ENCODE measurements at regions not wholly inside any gene's neighbourhood (a gene's known extent, or its start where the extent isn't known, plus 50 kb on each side); places are given as distances from the start of the nearest gene placed in this dataset.

DNA sequence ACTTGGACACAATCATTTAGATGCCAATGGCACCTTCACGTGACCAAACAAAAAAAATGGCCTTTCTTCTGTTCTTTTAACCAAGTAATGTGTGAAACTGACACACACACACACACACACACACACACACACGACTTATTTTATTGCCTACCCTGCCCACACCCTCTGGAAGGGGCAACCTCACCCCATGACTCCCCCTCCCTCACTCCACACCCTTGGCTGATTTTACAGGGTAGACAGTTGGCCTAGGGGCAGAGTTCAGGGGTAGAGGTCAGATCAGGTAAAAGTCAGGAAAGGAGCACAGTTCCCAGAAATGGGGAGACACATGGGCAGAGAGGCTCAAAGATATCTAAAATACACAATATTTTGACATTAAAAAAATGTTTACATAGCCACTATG, 144.8 kb upstream of the GJB5 start:
- TF ChIP-seq POLR2AphosphoS5 (IDR thresholded peaks at IDR 0.05) (no peak), POLR2A (IDR thresholded peaks at IDR 0.05) (no peak)
- TF ChIP-seq, protein P1, sequence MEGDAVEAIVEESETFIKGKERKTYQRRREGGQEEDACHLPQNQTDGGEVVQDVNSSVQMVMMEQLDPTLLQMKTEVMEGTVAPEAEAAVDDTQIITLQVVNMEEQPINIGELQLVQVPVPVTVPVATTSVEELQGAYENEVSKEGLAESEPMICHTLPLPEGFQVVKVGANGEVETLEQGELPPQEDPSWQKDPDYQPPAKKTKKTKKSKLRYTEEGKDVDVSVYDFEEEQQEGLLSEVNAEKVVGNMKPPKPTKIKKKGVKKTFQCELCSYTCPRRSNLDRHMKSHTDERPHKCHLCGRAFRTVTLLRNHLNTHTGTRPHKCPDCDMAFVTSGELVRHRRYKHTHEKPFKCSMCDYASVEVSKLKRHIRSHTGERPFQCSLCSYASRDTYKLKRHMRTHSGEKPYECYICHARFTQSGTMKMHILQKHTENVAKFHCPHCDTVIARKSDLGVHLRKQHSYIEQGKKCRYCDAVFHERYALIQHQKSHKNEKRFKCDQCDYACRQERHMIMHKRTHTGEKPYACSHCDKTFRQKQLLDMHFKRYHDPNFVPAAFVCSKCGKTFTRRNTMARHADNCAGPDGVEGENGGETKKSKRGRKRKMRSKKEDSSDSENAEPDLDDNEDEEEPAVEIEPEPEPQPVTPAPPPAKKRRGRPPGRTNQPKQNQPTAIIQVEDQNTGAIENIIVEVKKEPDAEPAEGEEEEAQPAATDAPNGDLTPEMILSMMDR (IDR thresholded peaks at IDR 0.05 in 8 of 11, conservative IDR thresholded peaks at IDR 0.05 in 3 of 11), result no peak
- 42 to 72% (median 58%) methylated on average over 2 of the region's 2 CpGs for WGBS, 5 donors

DNA sequence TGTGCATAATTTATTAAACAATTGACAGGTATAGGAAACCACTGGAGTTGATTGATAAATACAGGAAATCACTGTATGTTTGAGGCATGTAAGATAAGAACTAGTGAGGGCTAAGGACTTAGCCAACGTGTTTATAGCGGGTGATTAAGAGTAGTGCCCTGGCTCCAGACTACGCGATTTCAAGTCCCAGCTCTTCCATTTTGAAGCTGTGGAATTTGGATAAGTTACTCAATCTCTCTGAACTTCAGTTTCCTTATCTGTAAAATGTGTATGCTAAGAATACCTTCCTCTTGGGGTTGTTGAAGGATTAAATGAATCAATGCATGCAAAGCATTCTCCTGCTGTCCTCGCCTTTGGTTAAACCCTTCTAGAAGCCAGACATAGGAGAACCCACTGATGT, 143.3 kb upstream of the GJB5 start:
- Histone ChIP-seq H3K4me1 (no peaks in the 10 kb centered on the region), H3K27me3 (replicated peaks in 1 of 7) (peaks cover 0 to 57% (median 6%) of the 10 kb centered on the region in 7 donors), H3K9me3 (no peaks in the 10 kb centered on the region), H3K27ac (no peak overlapping the region), H3K4me3 (no peak overlapping the region), H3K36me3 (no peaks in the 10 kb centered on the region)
- TF ChIP-seq, protein P1 (IDR thresholded peaks at IDR 0.05 in 8 of 11, conservative IDR thresholded peaks at IDR 0.05 in 3 of 11), result no peak
- TF ChIP-seq POLR2AphosphoS5 (IDR thresholded peaks at IDR 0.05) (no peak), POLR2A (IDR thresholded peaks at IDR 0.05) (no peak)
- no peak for DNase-seq
- intact Hi-C loops (cut with DNase I; ENCODE audit: low total_unique reads), result no loop called here
- WGBS, 5 donors, result 38 to 64% (median 57%) methylated on average over 5 of the region's 5 CpGs

More for the DNA sequence above, 144.8 kb upstream of the GJB5 start:
- Histone ChIP-seq H3K27me3 (replicated peaks in 1 of 7) (peaks cover 0 to 51% (median 6%) of the 10 kb centered on the region in 7 donors), H3K9me3 (no peaks in the 10 kb centered on the region), H3K27ac (no peak overlapping the region), H3K4me1 (no peaks in the 10 kb centered on the region), H3K4me3 (no peak overlapping the region), H3K36me3 (no peaks in the 10 kb centered on the region)
- no peak for DNase-seq
- intact Hi-C loops (cut with DNase I; ENCODE audit: low total_unique reads), result no loop called here

DNA sequence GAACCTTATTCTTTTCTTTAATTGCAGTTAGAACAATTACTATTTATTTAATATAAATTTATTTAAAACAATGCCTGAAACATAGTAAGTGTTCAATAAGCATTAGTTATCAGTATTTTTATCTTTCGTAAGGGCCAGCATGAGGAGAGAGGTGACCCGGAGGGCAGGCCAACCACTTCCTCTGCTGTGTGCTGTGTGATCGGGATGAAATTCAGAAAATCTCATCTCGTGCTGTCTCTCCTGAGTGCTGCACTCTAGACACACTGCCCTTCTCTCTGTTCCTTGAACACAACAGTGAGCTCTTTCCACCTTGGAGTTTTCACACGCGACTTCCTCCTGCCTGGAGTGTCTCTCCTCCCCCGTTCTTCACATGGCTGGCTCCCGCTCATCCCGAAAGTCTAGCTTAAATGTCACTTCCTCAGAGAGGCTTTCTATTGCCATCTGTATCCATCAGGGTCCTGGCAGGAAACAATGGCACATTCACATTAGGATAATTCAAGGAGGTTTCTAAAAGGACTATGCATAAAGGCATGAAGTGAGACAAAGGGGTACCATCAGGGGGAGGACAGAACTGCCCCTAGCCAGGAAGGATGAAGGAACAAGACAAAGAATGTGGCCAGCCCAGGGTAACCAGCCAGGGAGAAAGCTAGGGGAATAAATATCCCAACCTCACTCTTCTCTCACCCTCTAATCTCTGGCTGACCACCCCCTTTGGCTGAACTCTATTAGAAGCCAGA, 142.6 kb upstream of the GJB5 start:
- no peak overlapping the region for H3K4me3 ChIP-seq
- no peaks in the 10 kb centered on the region for H3K9me3 ChIP-seq
- 24 to 36% (median 28%) methylated on average over 9 of the region's 9 CpGs for WGBS, 5 donors
- H3K4me1 ChIP-seq, result no peaks in the 10 kb centered on the region
- peaks cover 0 to 57% (median 6%) of the 10 kb centered on the region in 7 donors for H3K27me3 ChIP-seq (replicated peaks in 1 of 7)
- TF ChIP-seq, protein P1 (IDR thresholded peaks at IDR 0.05 in 8 of 11, conservative IDR thresholded peaks at IDR 0.05 in 3 of 11), result no peak
- TF ChIP-seq POLR2A (IDR thresholded peaks at IDR 0.05) (no peak), POLR2AphosphoS5 (IDR thresholded peaks at IDR 0.05) (no peak)
- intact Hi-C loops (cut with DNase I; ENCODE audit: low total_unique reads), result no loop called here
- H3K27ac ChIP-seq, result no peak overlapping the region
- DNase-seq, result no peak
- H3K36me3 ChIP-seq, result no peaks in the 10 kb centered on the region

DNA sequence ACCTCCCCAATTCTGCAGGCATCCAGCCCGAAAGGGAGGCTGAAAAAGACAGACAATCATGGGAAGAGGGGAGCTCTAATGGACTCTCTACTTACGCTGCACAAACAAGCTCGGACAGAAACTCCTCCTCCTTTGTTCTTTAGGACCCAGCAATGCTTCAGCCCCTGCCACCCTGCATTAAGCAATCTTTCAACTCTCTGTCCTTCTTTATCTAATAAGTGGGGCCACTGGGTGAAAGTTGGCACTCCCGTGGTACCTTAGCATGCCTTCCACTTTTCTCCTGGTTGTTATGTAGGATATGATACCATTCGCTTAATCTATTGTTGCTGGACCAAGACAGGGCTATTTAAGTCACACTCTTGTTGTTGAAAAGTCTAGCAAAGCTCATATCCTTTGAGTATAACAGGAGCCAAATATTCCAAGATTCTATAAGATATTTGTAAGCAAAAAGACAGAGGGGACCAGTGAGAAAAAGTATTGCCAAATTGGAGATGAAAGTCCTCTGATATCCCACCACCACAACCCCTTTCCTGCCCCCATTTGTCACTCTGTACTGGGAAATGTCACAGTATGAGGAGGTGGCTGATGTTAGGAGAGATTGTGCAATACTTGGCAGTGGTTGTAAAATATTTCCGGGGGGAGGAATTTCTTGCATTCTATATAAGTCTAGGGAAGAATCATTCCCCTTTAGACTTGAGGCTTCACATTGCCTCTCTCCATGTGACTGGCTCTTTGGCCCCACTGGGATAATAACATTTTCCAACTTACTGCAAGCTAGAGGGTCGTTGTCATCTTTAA, 137.3 kb upstream of the GJB5 start:
- H3K4me1 ChIP-seq, result no peaks in the 10 kb centered on the region
- H3K9me3 ChIP-seq, result no peaks in the 10 kb centered on the region
- no peak overlapping the region for H3K4me3 ChIP-seq
- intact Hi-C loops (cut with DNase I; ENCODE audit: low total_unique reads), result no loop called here
- no peaks in the 10 kb centered on the region for H3K36me3 ChIP-seq
- DNase-seq, result no peak
- peaks cover 0 to 44% (median 0%) of the 10 kb centered on the region in 7 donors for H3K27me3 ChIP-seq (replicated peaks in 1 of 7)
- TF ChIP-seq, protein P1 (IDR thresholded peaks at IDR 0.05 in 8 of 11, conservative IDR thresholded peaks at IDR 0.05 in 3 of 11), result no peak
- no peak for TF ChIP-seq POLR2A (IDR thresholded peaks at IDR 0.05)
- no peak for TF ChIP-seq POLR2AphosphoS5 (IDR thresholded peaks at IDR 0.05)
- no peak overlapping the region for H3K27ac ChIP-seq
- WGBS, 5 donors, result 60 to 67% (median 61%) methylated on average over 7 of the region's 7 CpGs
